Keratinocyte (primary cell): ENCODE measurements at regions not wholly inside any gene's neighbourhood (a gene's known extent, or its start where the extent isn't known, plus 50 kb on each side); places are given as distances from the start of the nearest gene placed in this dataset.

ENCODE experiments used
- DNase-seq: peaks from one replicate; pipeline ENCODE4 v3.0.0-alpha.2; 2011; ENCODE audit warnings: low read depth, missing footprints, low spot score
- FAIRE-seq: peaks from 2 replicates; lab custom pipeline; 2011; peaks lifted over from hg19 to GRCh38; lab: Jason Lieb, UNC
- H2AFZ ChIP-seq: 2 replicates; pipeline ENCODE4 v1.6.0; 2012; ENCODE audit warnings: low read length, control low read depth, inconsistent platforms; ENCODE audit not compliant: control insufficient read depth
- H3K27ac ChIP-seq: 2 replicates; pipeline ENCODE4 v1.5.1; 2011; ENCODE audit warnings: low read length; ENCODE audit not compliant: control insufficient read depth, insufficient read depth
- H3K27me3 ChIP-seq: 3 replicates; pipeline ENCODE4 v1.6.0; 2011; ENCODE audit warnings: low read length; ENCODE audit not compliant: control insufficient read depth, insufficient read depth; ENCODE audit errors: extremely low read depth
- H3K36me3 ChIP-seq, 2 experiments: 2 replicates in 1 of 2; 3 replicates in 1 of 2; pipeline ENCODE4 v1.5.1; 2011; ENCODE audit warnings: low read length in 2 of 2, mild to moderate bottlenecking in 1 of 2; ENCODE audit not compliant: control insufficient read depth in 2 of 2, insufficient read depth in 2 of 2; ENCODE audit errors: extremely low read depth in 1 of 2
- H3K4me1 ChIP-seq: 3 replicates; pipeline ENCODE4 v1.5.1; 2011; ENCODE audit warnings: low read length; ENCODE audit not compliant: control insufficient read depth, insufficient read depth; ENCODE audit errors: extremely low read depth
- H3K4me2 ChIP-seq: 3 replicates; pipeline ENCODE4 v1.6.0; 2011; ENCODE audit warnings: low read depth, low read length; ENCODE audit not compliant: control insufficient read depth, insufficient read depth; ENCODE audit errors: extremely low read depth
- H3K4me3 ChIP-seq, 3 experiments: fragments of 200-600 bp in 1 of 3; sonication (generic) in 1 of 3; 2 replicates in 2 of 3; 3 replicates in 1 of 3; pipeline ENCODE4 v1.5.1; 2011 to 2016; ENCODE audit warnings: low read length in 3 of 3, mild to moderate bottlenecking in 3 of 3, control low read depth in 2 of 3, inconsistent platforms in 1 of 3, low read depth in 1 of 3, mixed read lengths in 1 of 3, mixed run types in 1 of 3, moderate library complexity in 1 of 3; ENCODE audit not compliant: control insufficient read depth in 2 of 3, insufficient read depth in 2 of 3; ENCODE audit errors: extremely low read depth in 1 of 3
- H3K79me2 ChIP-seq: 2 replicates; pipeline ENCODE4 v1.6.0; 2012; ENCODE audit warnings: low read length; ENCODE audit not compliant: control insufficient read depth, insufficient read depth
- H3K9ac ChIP-seq: 3 replicates; pipeline ENCODE4 v1.6.0; 2011; ENCODE audit warnings: low read length; ENCODE audit not compliant: control insufficient read depth, insufficient read depth; ENCODE audit errors: extremely low read depth
- H3K9me1 ChIP-seq: 3 replicates; pipeline ENCODE4 v1.6.0; 2011; ENCODE audit warnings: low read length; ENCODE audit not compliant: control insufficient read depth, insufficient read depth; ENCODE audit errors: extremely low read depth
- H3K9me3 ChIP-seq: 2 replicates; pipeline ENCODE4 v1.5.1; 2012; ENCODE audit warnings: low read depth, low read length; ENCODE audit not compliant: control insufficient read depth
- H4K20me1 ChIP-seq: 3 replicates; pipeline ENCODE4 v1.6.0; 2011; ENCODE audit warnings: low read length; ENCODE audit not compliant: control insufficient read depth, insufficient read depth; ENCODE audit errors: extremely low read depth
- CTCF ChIP-seq, 3 experiments: IDR thresholded peaks in 1 of 3; conservative IDR thresholded peaks in 1 of 3; optimal IDR thresholded peaks in 1 of 3; 2 replicates in 2 of 3; 3 replicates in 1 of 3; pipeline versions ENCODE3 to v1.5.1; 2011; ENCODE audit warnings: low read length in 3 of 3, mild to moderate bottlenecking in 3 of 3, moderate library complexity in 2 of 3, control low read depth in 1 of 3, inconsistent platforms in 1 of 3; ENCODE audit not compliant: insufficient read depth in 2 of 3; ENCODE audit errors: extremely low read depth in 1 of 3
- EZH2 ChIP-seq: IDR thresholded peaks from one replicate; pipeline ENCODE4 v1.6.1; 2012; ENCODE audit warnings: inconsistent platforms, mild to moderate bottlenecking, low read length, moderate library complexity
- dilution Hi-C: fragments of 300-500 bp; cut with MboI; formaldehyde crosslinking; loops from one replicate; pipeline ENCODE4 v1.7.0; 2020; ENCODE audit warnings: low sequenced_read_pairs; ENCODE audit not compliant: extremely low pct_ligation_motif_present

DNA sequence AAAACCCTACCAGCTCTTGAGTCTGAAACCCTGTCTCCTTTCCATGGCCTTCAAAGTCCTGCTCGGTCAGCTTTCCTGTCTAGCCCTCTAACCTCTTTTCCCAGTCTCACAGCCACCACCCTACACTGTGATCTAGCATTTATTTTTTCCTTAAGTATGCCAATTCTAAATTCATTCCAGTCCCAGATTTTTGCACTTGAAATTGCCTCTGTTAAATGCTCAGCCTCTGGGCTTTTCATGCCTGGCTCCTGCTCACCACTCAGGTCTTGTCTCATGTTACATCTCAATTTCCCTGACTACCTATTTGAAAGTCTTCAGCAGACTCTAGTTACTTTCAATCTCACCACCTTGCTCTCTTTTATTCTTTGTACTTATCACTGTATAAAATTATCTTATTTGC lies 176.2 kb downstream of the ADGRL4 start:
- dilution Hi-C loops = no loop called here
- FAIRE-seq (no peak), DNase-seq (no peak)
- peak overlapping the region; percentile 27 for H2AFZ ChIP-seq
- no peaks in the 10 kb centered on the region for H3K36me3 ChIP-seq
- no peak overlapping the region for H3K4me3 ChIP-seq
- no peaks in the 10 kb centered on the region for H3K9me1 ChIP-seq
- TF ChIP-seq CTCF (optimal IDR thresholded peaks at IDR 0.05 in 1 of 3, IDR thresholded peaks at IDR 0.05 in 1 of 3, conservative IDR thresholded peaks at IDR 0.05 in 1 of 3; ENCODE audit: extremely low read depth in 1 of 3, insufficient read depth in 2 of 3, low read length in 3 of 3) = no peak
- no peak for TF ChIP-seq EZH2
- no peaks in the 10 kb centered on the region for H3K79me2 ChIP-seq
- no peak overlapping the region for H3K9ac ChIP-seq
- no peak overlapping the region for H3K27ac ChIP-seq
- H3K27me3 ChIP-seq = no peaks in the 10 kb centered on the region
- H3K4me1 ChIP-seq = peaks cover 30% of the 10 kb centered on the region
- no peak overlapping the region for H3K4me2 ChIP-seq
- H3K9me3 ChIP-seq = no peaks in the 10 kb centered on the region
- H4K20me1 ChIP-seq = no peaks in the 10 kb centered on the region

- H3K9me1 ChIP-seq = no peaks in the 10 kb centered on the region
- FAIRE-seq (peak; percentile 90), DNase-seq (peak; percentile 76)
- H3K9me3 ChIP-seq = no peaks in the 10 kb centered on the region
- H3K4me3 ChIP-seq = no peak overlapping the region
- dilution Hi-C loops = no loop called here
- H4K20me1 ChIP-seq = no peaks in the 10 kb centered on the region
- no peaks in the 10 kb centered on the region for H3K36me3 ChIP-seq
- TF ChIP-seq EZH2 (no peak), CTCF (optimal IDR thresholded peaks at IDR 0.05 in 1 of 3, IDR thresholded peaks at IDR 0.05 in 1 of 3, conservative IDR thresholded peaks at IDR 0.05 in 1 of 3; ENCODE audit: extremely low read depth in 1 of 3, insufficient read depth in 2 of 3, low read length in 3 of 3) (no peak)
- H3K27ac ChIP-seq = peak overlapping the region; percentile 47
- peak overlapping the region; percentile 18 for H2AFZ ChIP-seq
- no peak overlapping the region for H3K9ac ChIP-seq
- peaks cover 30% of the 10 kb centered on the region for H3K4me1 ChIP-seq
- H3K4me2 ChIP-seq = peak overlapping the region; percentile 60
- H3K27me3 ChIP-seq = no peaks in the 10 kb centered on the region
- H3K79me2 ChIP-seq = no peaks in the 10 kb centered on the region
Observed at GRCh38 chr1:78831731-78832360, 174.7 kb downstream of the ADGRL4 start.
